Left ventricle myocardium inferior (tissue), 1 donor: ENCODE measurements at regions not wholly inside any gene's neighbourhood (a gene's known extent, or its start where the extent isn't known, plus 50 kb on each side); places are given as distances from the start of the nearest gene placed in this dataset.
"Not testable (repeated sequence)": the region's sequence is repeated elsewhere in the genome, so short reads cannot be mapped to it uniquely, and the experiment has no call there.

ENCODE experiments used
- DNase-seq: peaks from one replicate; pipeline ENCODE4 v3.0.0-alpha.2; 2020
- H3K27ac ChIP-seq: fragments of 200-600 bp; replicated peaks from 2 replicates; pipeline ENCODE4 v1.8.0; 2021
- H3K27me3 ChIP-seq: fragments of 200-600 bp; 2 replicates; pipeline ENCODE4 v1.8.0; 2021; ENCODE audit warnings: low read depth
- H3K36me3 ChIP-seq: fragments of 200-600 bp; 2 replicates; pipeline ENCODE4 v1.8.0; 2021
- H3K4me1 ChIP-seq: fragments of 200-600 bp; 2 replicates; pipeline ENCODE4 v1.8.0; 2021
- H3K4me3 ChIP-seq: fragments of 200-600 bp; 2 replicates; pipeline ENCODE4 v1.8.0; 2021; ENCODE audit warnings: mild to moderate bottlenecking, moderate library complexity
- H3K9me3 ChIP-seq: fragments of 200-600 bp; replicated peaks from 2 replicates; pipeline ENCODE4 v1.8.0; 2021
- CTCF ChIP-seq: fragments of 200-600 bp; IDR thresholded peaks from 2 replicates; pipeline ENCODE4 v1.8.0; 2021; ENCODE audit warnings: antibody characterized with exemption, mild to moderate bottlenecking, borderline replicate concordance
- intact Hi-C: fragments of 100-400 bp; cut with micrococcal nuclease; formaldehyde crosslinking; loops from one replicate; pipeline ENCODE4 v1.11.0; 2022
- donor health status: DM: no; HTN: yes; CAD: no; lungs with severe emphysema.

GRCh38 chr11:71158936-71159335 lies 93.4 kb downstream of the SHANK2 start:
- no peak for DNase-seq
- peaks cover 9% of the 10 kb centered on the region for H3K9me3 ChIP-seq
- no peaks in the 10 kb centered on the region for H3K4me1 ChIP-seq
- H3K36me3 ChIP-seq: no peaks in the 10 kb centered on the region
- no peak for TF ChIP-seq CTCF
- H3K4me3 ChIP-seq: no peak overlapping the region
- H3K27ac ChIP-seq: no peak overlapping the region
- intact Hi-C loops: no loop called here
- peaks cover 45% of the 10 kb centered on the region for H3K27me3 ChIP-seq

- H3K4me3 ChIP-seq, H3K4me1 ChIP-seq, H3K36me3 ChIP-seq, intact Hi-C loops, DNase-seq, H3K9me3 ChIP-seq, H3K27ac ChIP-seq: not testable (repeated sequence)
- H3K27me3 ChIP-seq: peaks cover 54% of the 10 kb centered on the region
Measured at GRCh38 chr11:71157676-71158075, 94.7 kb downstream of the SHANK2 start.

GRCh38 chr11:71156301-71156700 lies 96.1 kb downstream of the SHANK2 start:
- peaks cover 59% of the 10 kb centered on the region for H3K27me3 ChIP-seq
- intact Hi-C loops: no loop called here

GRCh38 chr11:71155846-71156245 lies 96.5 kb downstream of the SHANK2 start:
- Histone ChIP-seq H3K36me3 (no peaks in the 10 kb centered on the region), H3K4me1 (no peaks in the 10 kb centered on the region), H3K27ac (no peak overlapping the region), H3K4me3 (no peak overlapping the region), H3K9me3 (peaks cover 9% of the 10 kb centered on the region), H3K27me3 (peaks cover 59% of the 10 kb centered on the region)
- intact Hi-C loops: no loop called here
- no peak for TF ChIP-seq CTCF
- DNase-seq: no peak

More at GRCh38 chr11:71156301-71156700, 96.1 kb downstream of the SHANK2 start:
- Histone ChIP-seq H3K27ac (no peak overlapping the region), H3K4me1 (no peaks in the 10 kb centered on the region), H3K36me3 (no peaks in the 10 kb centered on the region), H3K4me3 (no peak overlapping the region), H3K9me3 (peaks cover 9% of the 10 kb centered on the region)
- no peak for DNase-seq
- TF ChIP-seq CTCF: no peak

GRCh38 chr11:71154261-71154805 lies 98.0 kb downstream of the SHANK2 start:
- Histone ChIP-seq H3K9me3 (peaks cover 9% of the 10 kb centered on the region), H3K27ac (no peak overlapping the region), H3K4me3 (no peak overlapping the region), H3K36me3 (no peaks in the 10 kb centered on the region), H3K27me3 (peaks cover 61% of the 10 kb centered on the region), H3K4me1 (no peaks in the 10 kb centered on the region)
- intact Hi-C loops: no loop called here
- DNase-seq: no peak
- no peak for TF ChIP-seq CTCF

- Histone ChIP-seq H3K4me3 (no peak overlapping the region), H3K27me3 (peaks cover 74% of the 10 kb centered on the region), H3K36me3 (no peaks in the 10 kb centered on the region), H3K4me1 (no peaks in the 10 kb centered on the region), H3K9me3 (peaks cover 4% of the 10 kb centered on the region), H3K27ac (no peak overlapping the region)
- intact Hi-C loops: no loop called here
- DNase-seq: no peak
- no peak for TF ChIP-seq CTCF
Measured at GRCh38 chr11:71153005-71153390, 99.4 kb downstream of the SHANK2 start.

- H3K4me3 ChIP-seq, H3K27ac ChIP-seq, DNase-seq, intact Hi-C loops, H3K4me1 ChIP-seq, H3K36me3 ChIP-seq, H3K9me3 ChIP-seq: not testable (repeated sequence)
- H3K27me3 ChIP-seq: peaks cover 74% of the 10 kb centered on the region
Measured at GRCh38 chr11:71152312-71153004, 99.9 kb downstream of the SHANK2 start.
